ENCODE measurements at regions not wholly inside any gene's neighbourhood (a gene's known extent, or its start where the extent isn't known, plus 50 kb on each side); places are given as distances from the start of the nearest gene placed in this dataset.

GRCh38 chr3:135559802-135560201 is 405.7 kb upstream of the PPP2R3A start:
- whole genome bisulfite sequencing = 93% methylated on average over 5 of the region's 5 CpGs
- Histone ChIP-seq H3K4me1 (ENCODE audit: control insufficient read depth in 4 of 4, insufficient read depth in 4 of 4, low read length in 3 of 4) (no peaks in the 10 kb centered on the region), H3K9ac (ENCODE audit: low read depth in 1 of 2, low read length in 2 of 2) (no peak overlapping the region), H3K27me3 (ENCODE audit: control insufficient read depth in 4 of 4, insufficient read depth in 4 of 4, low read length in 3 of 4) (no peaks in the 10 kb centered on the region), H3K9me3 (ENCODE audit: control insufficient read depth in 4 of 4, low read length in 3 of 4) (no peaks in the 10 kb centered on the region), H3K36me3 (ENCODE audit: control insufficient read depth in 4 of 4, insufficient read depth in 3 of 4, low read depth in 1 of 4, low read length in 3 of 4) (no peaks in the 10 kb centered on the region), H3K27ac (ENCODE audit: low read depth in 1 of 2, low read length in 2 of 2) (no peak overlapping the region), H3K4me3 (ENCODE audit: low read depth in 1 of 3, low read length in 3 of 3) (no peak overlapping the region)
- no peak for TF ChIP-seq FOXA1 (IDR thresholded peaks at IDR 0.05)
- TF ChIP-seq CTCF (IDR thresholded peaks at IDR 0.05; ENCODE audit: low read depth, low read length, missing input control) = no peak
- no peak for TF ChIP-seq HNF4A (conservative IDR thresholded peaks at IDR 0.05)
- TF ChIP-seq NR2F2 (IDR thresholded peaks at IDR 0.05) = no peak
- no peak for TF ChIP-seq TAF1 (conservative IDR thresholded peaks at IDR 0.05)
- TF ChIP-seq HNF4G (IDR thresholded peaks at IDR 0.05) = no peak
- DNase-seq (ENCODE audit: low spot score) = no peak

GRCh38 chr3:135560847-135561246 is 404.7 kb upstream of the PPP2R3A start:
- TF ChIP-seq NR2F2 (IDR thresholded peaks at IDR 0.05) = no peak
- TF ChIP-seq YY1 (IDR thresholded peaks at IDR 0.05) = no peak
- TF ChIP-seq HNF4A (conservative IDR thresholded peaks at IDR 0.05) = no peak
- no peak for TF ChIP-seq JUND (IDR thresholded peaks at IDR 0.05)
- TF ChIP-seq, protein P1, sequence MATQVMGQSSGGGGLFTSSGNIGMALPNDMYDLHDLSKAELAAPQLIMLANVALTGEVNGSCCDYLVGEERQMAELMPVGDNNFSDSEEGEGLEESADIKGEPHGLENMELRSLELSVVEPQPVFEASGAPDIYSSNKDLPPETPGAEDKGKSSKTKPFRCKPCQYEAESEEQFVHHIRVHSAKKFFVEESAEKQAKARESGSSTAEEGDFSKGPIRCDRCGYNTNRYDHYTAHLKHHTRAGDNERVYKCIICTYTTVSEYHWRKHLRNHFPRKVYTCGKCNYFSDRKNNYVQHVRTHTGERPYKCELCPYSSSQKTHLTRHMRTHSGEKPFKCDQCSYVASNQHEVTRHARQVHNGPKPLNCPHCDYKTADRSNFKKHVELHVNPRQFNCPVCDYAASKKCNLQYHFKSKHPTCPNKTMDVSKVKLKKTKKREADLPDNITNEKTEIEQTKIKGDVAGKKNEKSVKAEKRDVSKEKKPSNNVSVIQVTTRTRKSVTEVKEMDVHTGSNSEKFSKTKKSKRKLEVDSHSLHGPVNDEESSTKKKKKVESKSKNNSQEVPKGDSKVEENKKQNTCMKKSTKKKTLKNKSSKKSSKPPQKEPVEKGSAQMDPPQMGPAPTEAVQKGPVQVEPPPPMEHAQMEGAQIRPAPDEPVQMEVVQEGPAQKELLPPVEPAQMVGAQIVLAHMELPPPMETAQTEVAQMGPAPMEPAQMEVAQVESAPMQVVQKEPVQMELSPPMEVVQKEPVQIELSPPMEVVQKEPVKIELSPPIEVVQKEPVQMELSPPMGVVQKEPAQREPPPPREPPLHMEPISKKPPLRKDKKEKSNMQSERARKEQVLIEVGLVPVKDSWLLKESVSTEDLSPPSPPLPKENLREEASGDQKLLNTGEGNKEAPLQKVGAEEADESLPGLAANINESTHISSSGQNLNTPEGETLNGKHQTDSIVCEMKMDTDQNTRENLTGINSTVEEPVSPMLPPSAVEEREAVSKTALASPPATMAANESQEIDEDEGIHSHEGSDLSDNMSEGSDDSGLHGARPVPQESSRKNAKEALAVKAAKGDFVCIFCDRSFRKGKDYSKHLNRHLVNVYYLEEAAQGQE (IDR thresholded peaks at IDR 0.05) = no peak
- no peak for TF ChIP-seq SP1 (IDR thresholded peaks at IDR 0.05)
- no peak for TF ChIP-seq RXRA (IDR thresholded peaks at IDR 0.05)
- WGBS = 67% methylated on average over 4 of the region's 4 CpGs
- Histone ChIP-seq H3K27ac (ENCODE audit: low read depth in 1 of 2, low read length in 2 of 2) (no peak overlapping the region), H3K27me3 (ENCODE audit: control insufficient read depth in 4 of 4, insufficient read depth in 4 of 4, low read length in 3 of 4) (no peaks in the 10 kb centered on the region), H3K4me3 (ENCODE audit: low read depth in 1 of 3, low read length in 3 of 3) (no peak overlapping the region), H3K9me3 (ENCODE audit: control insufficient read depth in 4 of 4, low read length in 3 of 4) (no peaks in the 10 kb centered on the region), H3K36me3 (ENCODE audit: control insufficient read depth in 4 of 4, insufficient read depth in 3 of 4, low read depth in 1 of 4, low read length in 3 of 4) (no peaks in the 10 kb centered on the region), H3K9ac (ENCODE audit: low read depth in 1 of 2, low read length in 2 of 2) (no peak overlapping the region), H3K4me1 (ENCODE audit: control insufficient read depth in 4 of 4, insufficient read depth in 4 of 4, low read length in 3 of 4) (no peaks in the 10 kb centered on the region)
- DNase-seq (ENCODE audit: low spot score) = no peak

- DNase-seq (ENCODE audit: low spot score) = no peak
- no peaks in the 10 kb centered on the region for H3K4me1 ChIP-seq (ENCODE audit: control insufficient read depth in 4 of 4, insufficient read depth in 4 of 4, low read length in 3 of 4)
- H3K9ac ChIP-seq (ENCODE audit: low read depth in 1 of 2, low read length in 2 of 2) = no peak overlapping the region
- no peak for TF ChIP-seq YY1 (IDR thresholded peaks at IDR 0.05)
- TF ChIP-seq FOXA2 (IDR thresholded peaks at IDR 0.05) = no peak
- no peak for TF ChIP-seq RXRA (IDR thresholded peaks at IDR 0.05)
- TF ChIP-seq RAD21 (IDR thresholded peaks at IDR 0.05) = no peak
- TF ChIP-seq JUND (IDR thresholded peaks at IDR 0.05) = no peak
- no peak for TF ChIP-seq GABPA (IDR thresholded peaks at IDR 0.05 in 1 of 2, conservative IDR thresholded peaks at IDR 0.05 in 1 of 2)
- no peak for TF ChIP-seq HNF4G (IDR thresholded peaks at IDR 0.05)
- TF ChIP-seq EGR1 (IDR thresholded peaks at IDR 0.05; ENCODE audit: low read depth in 2 of 2) = no peak
- TF ChIP-seq MAX (IDR thresholded peaks at IDR 0.05) = no peak
- TF ChIP-seq NR2F2 (IDR thresholded peaks at IDR 0.05) = no peak
- no peak for TF ChIP-seq ZBTB33 (IDR thresholded peaks at IDR 0.05)
- no peak overlapping the region for H3K4me3 ChIP-seq (ENCODE audit: low read depth in 1 of 3, low read length in 3 of 3)
- H3K9me3 ChIP-seq (ENCODE audit: control insufficient read depth in 4 of 4, low read length in 3 of 4) = no peaks in the 10 kb centered on the region
- H3K27ac ChIP-seq (ENCODE audit: low read depth in 1 of 2, low read length in 2 of 2) = no peak overlapping the region
- no peaks in the 10 kb centered on the region for H3K36me3 ChIP-seq (ENCODE audit: control insufficient read depth in 4 of 4, insufficient read depth in 3 of 4, low read depth in 1 of 4, low read length in 3 of 4)
- H3K27me3 ChIP-seq (ENCODE audit: control insufficient read depth in 4 of 4, insufficient read depth in 4 of 4, low read length in 3 of 4) = peaks cover 0 to 4% (median 0%) of the 10 kb centered on the region in 4 donors
- WGBS = 64% methylated on average over 4 of the region's 4 CpGs
Observed at GRCh38 chr3:135564696-135565095, 400.8 kb upstream of the PPP2R3A start.

Data from liver (tissue), 8 donors.